DND-41 (cell line): ENCODE measurements at regions not wholly inside any gene's neighbourhood (a gene's known extent, or its start where the extent isn't known, plus 50 kb on each side); places are given as distances from the start of the nearest gene placed in this dataset.

Experiments
- ATAC-seq: fragments of 200-7000 bp; cut with Tn5 transposase; 3 replicates; pipeline ENCODE4 v1.9.1; 2021; ENCODE audit warnings: low read depth; ENCODE audit not compliant: insufficient read depth
- DNase-seq: peaks from one replicate; pipeline ENCODE4 v3.0.0-alpha.2; 2020
- H2AFZ ChIP-seq: 2 replicates; pipeline ENCODE4 v1.6.0; 2012; ENCODE audit warnings: low read depth, low read length
- H3K27ac ChIP-seq: 2 replicates; pipeline ENCODE4 v1.5.1; 2012; ENCODE audit warnings: low read length, inconsistent platforms
- H3K27me3 ChIP-seq: fragments of 200-600 bp; sonication (generic); 2 replicates; pipeline ENCODE4 v1.6.0; 2012; ENCODE audit warnings: low read length, mild to moderate bottlenecking, inconsistent platforms; ENCODE audit not compliant: insufficient read depth, poor library complexity
- H3K36me3 ChIP-seq: 2 replicates; pipeline ENCODE4 v1.5.1; 2012; ENCODE audit warnings: low read length, inconsistent platforms; ENCODE audit not compliant: insufficient read depth
- H3K4me1 ChIP-seq: 2 replicates; pipeline ENCODE4 v1.5.1; 2012; ENCODE audit warnings: mild to moderate bottlenecking, low read length; ENCODE audit not compliant: insufficient read depth
- H3K4me2 ChIP-seq: 2 replicates; pipeline ENCODE4 v1.6.0; 2012; ENCODE audit warnings: mild to moderate bottlenecking, moderate library complexity, low read length, inconsistent platforms; ENCODE audit not compliant: insufficient read depth
- H3K4me3 ChIP-seq, 2 experiments: fragments of 200-600 bp in 1 of 2; shearing (Covaris generic) in 1 of 2; 2 replicates each; pipeline ENCODE4 v1.5.1; 2012 to 2016; ENCODE audit warnings: inconsistent platforms in 2 of 2, low read length in 2 of 2, mild to moderate bottlenecking in 2 of 2, low read depth in 1 of 2, moderate library complexity in 1 of 2
- H3K79me2 ChIP-seq: 2 replicates; pipeline ENCODE4 v1.6.0; 2012; ENCODE audit warnings: low read length, inconsistent platforms; ENCODE audit not compliant: insufficient read depth
- H3K9ac ChIP-seq: 2 replicates; pipeline ENCODE4 v1.6.0; 2012; ENCODE audit warnings: low read depth, mild to moderate bottlenecking, inconsistent platforms, low read length, moderate library complexity
- H3K9me3 ChIP-seq: 2 replicates; pipeline ENCODE4 v1.5.1; 2012; ENCODE audit warnings: low read length, moderate library complexity, mild to moderate bottlenecking, inconsistent platforms; ENCODE audit not compliant: insufficient read depth, severe bottlenecking
- H4K20me1 ChIP-seq: 2 replicates; pipeline ENCODE4 v1.6.0; 2012; ENCODE audit warnings: low read length; ENCODE audit not compliant: insufficient read depth
- CTCF ChIP-seq: IDR thresholded peaks from 2 replicates; pipeline ENCODE4 v1.5.1; 2012; ENCODE audit warnings: borderline replicate concordance, low read length, moderate library complexity, mild to moderate bottlenecking; ENCODE audit not compliant: poor library complexity, severe bottlenecking; ENCODE audit errors: extremely low read depth
- EZH2 ChIP-seq: IDR thresholded peaks from 3 replicates; pipeline ENCODE4 v1.6.1; 2012; ENCODE audit warnings: borderline replicate concordance, low read depth, mild to moderate bottlenecking, moderate library complexity, low read length, inconsistent platforms; ENCODE audit not compliant: severe bottlenecking

- Histone ChIP-seq H3K27ac (no peak overlapping the region), H2AFZ (no peak overlapping the region), H3K9ac (no peak overlapping the region), H3K79me2 (no peaks in the 10 kb centered on the region), H3K27me3 (no peaks in the 10 kb centered on the region), H3K4me2 (no peak overlapping the region), H3K36me3 (no peaks in the 10 kb centered on the region), H3K9me3 (no peaks in the 10 kb centered on the region), H4K20me1 (no peaks in the 10 kb centered on the region), H3K4me3 (no peak overlapping the region), H3K4me1 (no peaks in the 10 kb centered on the region)
- no peak for TF ChIP-seq EZH2
- no peak for TF ChIP-seq CTCF
- DNase-seq: no peak
- ATAC-seq: no peak
Measured at GRCh38 chr3:132090921-132091320, 56.1 kb upstream of the CPNE4 start.

GRCh38 chr3:132116601-132117000, 81.8 kb upstream of the CPNE4 start:
- no peaks in the 10 kb centered on the region for H3K9me3 ChIP-seq
- H2AFZ ChIP-seq: no peak overlapping the region
- no peaks in the 10 kb centered on the region for H3K27me3 ChIP-seq
- no peak overlapping the region for H3K4me2 ChIP-seq
- no peak overlapping the region for H3K27ac ChIP-seq
- ATAC-seq (no peak), DNase-seq (no peak)
- no peaks in the 10 kb centered on the region for H4K20me1 ChIP-seq
- no peaks in the 10 kb centered on the region for H3K36me3 ChIP-seq
- no peaks in the 10 kb centered on the region for H3K4me1 ChIP-seq
- H3K4me3 ChIP-seq: no peak overlapping the region
- H3K79me2 ChIP-seq: no peaks in the 10 kb centered on the region
- no peak overlapping the region for H3K9ac ChIP-seq
- TF ChIP-seq EZH2 (no peak), CTCF (no peak)

- Histone ChIP-seq H4K20me1 (no peaks in the 10 kb centered on the region), H2AFZ (no peak overlapping the region), H3K79me2 (no peaks in the 10 kb centered on the region), H3K4me2 (no peak overlapping the region), H3K9ac (no peak overlapping the region), H3K4me3 (no peak overlapping the region), H3K36me3 (no peaks in the 10 kb centered on the region), H3K27me3 (no peaks in the 10 kb centered on the region), H3K9me3 (no peaks in the 10 kb centered on the region), H3K27ac (no peak overlapping the region), H3K4me1 (no peaks in the 10 kb centered on the region)
- ATAC-seq (no peak), DNase-seq (no peak)
- TF ChIP-seq CTCF (no peak), EZH2 (no peak)
Measured at GRCh38 chr3:132117642-132118041, 82.8 kb upstream of the CPNE4 start.

- Histone ChIP-seq H2AFZ (no peak overlapping the region), H3K36me3 (no peaks in the 10 kb centered on the region), H3K4me1 (no peaks in the 10 kb centered on the region), H3K27ac (no peak overlapping the region), H3K9ac (no peak overlapping the region), H4K20me1 (no peaks in the 10 kb centered on the region), H3K27me3 (no peaks in the 10 kb centered on the region), H3K79me2 (no peaks in the 10 kb centered on the region), H3K4me2 (no peak overlapping the region), H3K4me3 (no peak overlapping the region), H3K9me3 (no peaks in the 10 kb centered on the region)
- TF ChIP-seq CTCF (no peak), EZH2 (no peak)
- ATAC-seq (no peak), DNase-seq (no peak)
Measured at GRCh38 chr3:132119531-132119930, 84.7 kb upstream of the CPNE4 start.
